ENCODE measurements at regions not wholly inside any gene's neighbourhood (a gene's known extent, or its start where the extent isn't known, plus 50 kb on each side); places are given as distances from the start of the nearest gene placed in this dataset.
"Not testable (repeated sequence)": the region's sequence is repeated elsewhere in the genome, so short reads cannot be mapped to it uniquely, and the experiment has no call there.

DNA sequence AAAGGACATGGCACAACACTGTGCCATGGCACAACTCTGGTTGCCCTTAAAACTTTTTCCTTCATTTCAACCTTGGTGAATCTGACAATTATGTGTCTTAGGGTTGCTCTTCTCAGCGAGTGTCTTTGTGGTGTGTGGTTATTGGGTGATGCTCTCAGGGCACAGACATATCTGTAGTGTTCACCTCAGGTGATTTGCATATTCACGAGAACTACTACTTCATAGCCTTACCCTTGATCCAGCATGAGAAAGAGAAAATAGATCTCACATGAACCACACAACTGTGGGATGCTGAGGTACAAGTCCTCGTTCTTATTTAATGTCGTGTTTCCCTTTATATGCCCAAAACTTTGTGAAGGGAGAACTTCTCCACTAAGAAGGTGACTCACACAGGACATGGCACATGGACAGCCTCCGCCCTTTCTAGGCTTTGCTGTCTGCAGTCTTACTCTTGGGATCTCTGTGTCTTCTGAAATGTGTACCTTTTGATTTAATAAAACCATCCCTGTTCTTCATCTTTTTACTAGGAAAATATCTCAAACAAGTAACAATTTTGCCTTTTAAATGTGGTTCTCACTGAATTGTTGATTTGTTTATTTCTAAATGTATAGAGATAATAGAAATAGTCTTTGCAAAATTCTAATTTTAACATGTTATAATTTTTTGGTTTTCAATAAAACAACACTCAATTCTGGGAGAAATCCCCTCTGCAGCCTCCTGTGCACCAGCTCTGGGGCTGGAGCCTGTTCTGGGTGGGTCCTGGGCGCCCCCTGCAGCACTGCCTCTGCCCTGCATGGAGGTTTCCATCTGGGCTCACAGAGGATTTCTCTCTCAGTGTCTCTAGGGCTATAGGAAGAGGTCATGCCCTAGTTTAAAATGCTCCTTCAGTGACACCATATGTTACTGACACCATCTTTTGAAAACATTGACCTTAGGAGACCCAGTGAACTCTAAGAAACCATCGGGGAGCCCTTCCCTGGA, 651.2 kb downstream of the TMEM121 start:
- not testable (repeated sequence) for FAIRE-seq

- FAIRE-seq, result no peak
These were observed 653.4 kb downstream of the TMEM121 start for GRCh38 chr14:106179761-106180160.

GRCh38 chr14:106184771-106185170, 658.4 kb downstream of the TMEM121 start:
- not testable (repeated sequence) for FAIRE-seq

DNA sequence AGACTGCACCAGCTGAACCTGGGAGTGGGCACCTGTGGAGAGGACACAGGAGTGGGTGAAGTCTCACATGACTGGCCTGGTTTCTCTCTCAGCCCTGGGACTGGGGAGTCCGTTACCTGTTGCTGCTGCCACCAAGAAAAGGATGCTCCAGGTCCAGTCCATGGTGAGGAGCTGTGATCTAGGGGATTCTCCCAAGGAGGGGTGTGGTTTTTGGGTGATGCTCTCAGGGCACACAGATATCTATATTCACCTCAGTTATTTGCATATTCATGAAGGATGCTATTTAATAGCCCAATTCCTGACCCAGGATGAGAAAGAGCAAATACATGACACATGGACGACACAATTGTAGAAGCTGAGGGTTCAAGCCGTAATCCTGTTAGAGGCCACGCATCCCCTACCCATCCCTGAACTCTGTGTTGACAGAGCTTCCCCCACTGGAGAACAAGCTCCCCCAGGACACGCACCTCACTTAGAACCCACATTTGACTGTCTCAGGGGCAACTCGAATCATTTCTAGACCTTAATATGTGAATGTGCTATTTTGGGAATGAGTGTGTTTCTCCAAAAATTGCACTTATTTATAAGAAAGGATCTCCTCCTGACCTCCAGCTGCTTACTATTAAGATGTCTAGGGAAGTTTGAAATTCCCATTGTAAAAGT, 658.9 kb downstream of the TMEM121 start:
- not testable (repeated sequence) for FAIRE-seq

DNA sequence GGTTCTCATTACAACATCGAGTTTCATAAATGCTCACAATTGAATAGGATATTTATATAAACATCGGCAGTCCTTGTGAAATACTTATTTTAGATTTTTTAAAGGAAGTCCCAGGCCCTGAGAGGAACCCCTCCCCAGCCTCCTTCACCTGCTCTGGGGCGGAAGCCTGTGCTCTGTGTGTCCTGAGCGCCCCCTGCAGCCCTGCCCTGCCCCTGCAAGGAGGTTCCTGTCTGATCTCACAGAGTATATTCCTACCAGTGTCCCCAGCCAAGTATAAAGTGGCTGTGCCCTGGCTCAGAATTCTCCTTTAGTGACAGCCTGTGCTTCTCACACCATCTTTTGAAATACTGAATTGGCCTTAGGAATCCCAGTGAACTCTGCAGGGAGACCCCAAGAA, 659.5 kb downstream of the TMEM121 start:
- FAIRE-seq, result no peak

DNA sequence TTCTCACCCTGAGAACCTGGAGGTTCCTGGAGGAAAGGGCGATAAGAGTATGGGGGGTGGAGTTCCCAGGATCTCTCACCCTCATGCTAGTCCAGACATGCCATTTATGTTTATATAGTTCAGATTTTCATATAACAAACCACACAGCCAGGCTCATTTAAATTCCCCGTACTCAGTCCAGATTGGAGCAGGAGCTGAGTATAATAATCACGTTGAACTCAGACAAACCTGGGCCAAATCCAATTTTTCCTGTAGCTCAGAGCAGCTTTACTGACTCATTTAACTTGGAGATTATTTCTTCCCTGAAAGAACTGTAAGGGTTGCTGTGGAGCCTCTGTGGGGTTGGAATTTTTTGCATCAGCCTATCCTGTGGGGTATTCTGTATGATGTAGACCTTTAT, 660.8 kb downstream of the TMEM121 start:
- FAIRE-seq, result no peak

DNA sequence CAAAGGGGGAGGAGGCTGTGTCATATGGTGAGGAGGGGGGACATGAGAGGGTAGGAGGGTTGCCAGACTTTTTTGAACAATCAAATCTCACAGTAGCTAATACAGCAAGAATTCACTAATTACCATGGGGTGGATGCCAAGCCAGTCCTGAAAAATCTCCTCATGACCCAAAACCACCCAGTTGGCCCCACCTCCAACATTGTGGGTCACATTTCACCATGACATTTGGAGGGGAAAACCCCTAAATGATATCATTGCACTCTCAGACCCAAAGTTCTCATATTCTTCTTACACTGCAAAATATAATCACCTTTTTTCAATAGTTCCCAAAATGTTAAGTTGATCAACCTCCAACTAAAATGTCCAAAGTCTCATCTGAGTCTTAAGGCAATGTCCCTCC, 666.3 kb downstream of the TMEM121 start:
- FAIRE-seq, result not testable (repeated sequence)

- not testable (repeated sequence) for FAIRE-seq
These were observed 670.1 kb downstream of the TMEM121 start for GRCh38 chr14:106196459-106196858.

- not testable (repeated sequence) for FAIRE-seq
These were observed 670.9 kb downstream of the TMEM121 start for GRCh38 chr14:106197264-106197663.

DNA sequence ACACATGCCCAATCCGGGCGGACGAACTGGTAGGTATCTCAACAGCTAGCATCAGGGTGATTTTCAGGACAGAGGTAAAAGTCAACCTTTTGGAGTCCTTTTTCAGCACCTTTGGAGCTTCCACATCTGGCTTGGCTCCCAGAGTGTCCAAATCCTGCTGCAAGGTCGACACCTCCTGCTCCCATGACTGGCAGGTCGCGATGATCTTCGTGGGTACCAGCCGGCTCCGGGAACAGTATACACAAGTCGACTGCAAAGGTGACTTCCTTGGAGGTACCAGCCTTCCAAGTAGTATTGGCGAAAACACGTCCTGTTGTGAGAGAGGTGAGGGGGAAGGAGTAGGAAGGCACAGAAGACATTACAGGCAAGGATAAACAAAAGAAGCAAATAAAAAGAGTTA, 672.7 kb downstream of the TMEM121 start:
- FAIRE-seq, result no peak

GRCh38 chr14:106200541-106201315, 674.3 kb downstream of the TMEM121 start:
- no peak for FAIRE-seq

GRCh38 chr14:106201376-106201775, 675.0 kb downstream of the TMEM121 start:
- FAIRE-seq, result no peak

DNA sequence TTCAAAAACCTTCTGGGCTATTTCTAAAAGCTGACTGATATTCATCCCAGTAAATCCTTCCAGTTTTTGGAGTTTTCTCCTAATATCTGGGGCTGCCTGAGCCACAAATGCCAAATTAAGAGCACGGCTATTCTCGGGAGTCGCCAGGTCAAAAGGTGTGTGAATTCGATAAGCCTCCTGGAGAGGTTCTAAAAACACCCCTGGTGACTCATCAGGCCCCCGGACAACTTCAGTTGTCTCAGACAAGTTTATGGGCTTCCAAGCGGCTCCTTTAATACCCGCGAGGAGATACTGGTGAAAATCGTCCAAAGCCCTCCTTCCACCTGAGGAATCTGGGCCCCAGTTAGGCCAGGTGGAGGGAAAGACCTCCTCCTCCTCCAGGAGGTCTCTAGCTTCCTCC, 677.1 kb downstream of the TMEM121 start:
- no peak for FAIRE-seq

GRCh38 chr14:106204063-106204462, 677.7 kb downstream of the TMEM121 start:
- no peak for FAIRE-seq

DNA sequence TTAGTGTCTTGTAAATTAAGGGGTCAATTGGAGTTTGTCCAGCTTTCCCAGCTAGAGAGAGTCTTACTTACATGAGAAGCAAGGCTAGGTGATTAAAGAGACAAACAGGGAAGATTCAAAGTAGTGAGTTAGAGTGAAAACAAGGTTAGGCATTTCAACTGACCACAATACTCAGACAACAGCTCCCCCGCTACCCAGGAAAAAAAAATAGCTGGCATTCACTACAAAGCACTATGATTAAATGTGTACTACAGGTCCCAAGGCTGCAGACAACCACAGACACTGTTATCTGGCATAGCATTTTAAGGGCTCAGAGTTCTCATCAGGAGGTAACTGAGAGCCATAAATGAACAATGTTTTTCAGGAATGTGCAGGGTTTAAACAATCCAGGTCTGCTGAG, 680.9 kb downstream of the TMEM121 start:
- no peak for FAIRE-seq

DNA sequence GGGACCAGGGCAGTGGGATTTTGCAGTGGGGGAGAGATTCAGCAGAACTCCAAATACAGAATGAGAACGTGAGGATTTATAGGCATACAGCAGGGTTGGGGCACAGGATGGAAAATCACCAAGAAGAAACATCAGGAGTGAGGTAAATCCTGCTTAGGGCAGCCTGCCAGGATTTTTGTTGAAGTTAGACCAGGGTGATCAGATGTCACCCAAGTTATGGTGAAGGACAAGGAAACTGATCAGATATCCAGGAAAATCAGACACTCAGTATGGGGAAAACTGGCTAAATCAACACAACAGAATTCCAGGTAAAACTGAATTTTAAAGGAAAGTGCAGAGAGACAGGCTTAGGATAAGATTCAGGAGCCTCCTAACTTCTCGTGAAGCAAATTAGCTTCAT, 682.4 kb downstream of the TMEM121 start:
- no peak for FAIRE-seq

- FAIRE-seq, result no peak
These were observed 683.4 kb downstream of the TMEM121 start for GRCh38 chr14:106209755-106210154.

DNA sequence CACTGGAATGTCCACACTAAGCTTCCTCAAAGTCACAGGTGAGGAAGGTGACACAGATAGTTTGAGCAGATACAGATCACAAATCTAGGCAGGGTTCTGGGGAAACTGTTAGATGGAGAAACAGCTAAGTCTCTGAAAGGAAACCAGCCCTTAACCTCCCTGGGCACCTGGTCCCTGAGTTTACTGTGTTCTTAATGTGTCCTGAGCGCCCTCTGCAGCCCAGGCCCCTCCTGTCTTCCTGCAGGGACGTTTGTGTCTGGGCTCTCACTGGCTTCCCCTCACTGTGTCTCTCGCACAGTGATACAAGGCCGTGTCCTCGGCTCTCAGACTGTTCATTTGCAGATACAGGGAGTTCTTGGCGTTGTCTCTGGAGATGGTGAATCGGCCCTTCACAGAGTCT, 684.3 kb downstream of the TMEM121 start:
- no peak for FAIRE-seq

GRCh38 chr14:106211334-106211900, 685.0 kb downstream of the TMEM121 start:
- no peak for FAIRE-seq

DNA sequence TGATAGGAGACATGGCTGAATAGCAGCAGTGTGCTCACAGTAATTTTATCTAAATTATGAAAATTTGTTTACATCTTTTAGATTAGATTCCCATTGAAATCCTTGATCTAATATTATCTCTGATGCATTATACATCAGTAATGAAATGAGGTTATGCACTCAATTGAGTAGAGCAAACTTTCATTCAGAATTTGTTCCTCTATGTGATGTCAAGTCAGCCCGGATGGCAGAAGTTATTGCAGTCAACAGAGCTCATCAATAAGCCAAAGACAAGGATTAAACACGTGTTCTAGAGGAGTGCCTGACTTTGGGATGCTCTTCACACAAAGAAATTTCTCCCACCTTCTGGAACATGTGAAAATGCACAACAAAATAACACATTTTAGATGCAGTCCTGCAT, 688.8 kb downstream of the TMEM121 start:
- no peak for FAIRE-seq

DNA sequence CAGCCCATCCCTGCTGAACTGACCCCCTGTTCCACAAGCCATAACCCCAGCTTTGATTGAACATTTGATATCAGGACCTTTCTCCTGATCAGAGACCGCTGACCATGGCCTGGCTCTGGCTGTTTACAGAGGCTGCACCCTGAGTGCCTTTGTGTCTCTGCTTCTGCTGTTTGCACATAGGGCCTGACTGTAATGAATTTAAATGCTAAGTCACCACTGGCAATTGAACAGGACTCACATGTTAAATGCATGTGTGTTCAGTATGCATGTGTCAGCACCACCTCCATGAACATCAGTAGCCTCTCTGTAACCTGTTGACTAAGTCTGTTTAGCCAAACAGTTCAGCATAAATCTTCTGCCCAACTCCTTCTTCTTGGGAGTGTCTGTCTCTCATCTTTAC, 690.3 kb downstream of the TMEM121 start:
- no peak for FAIRE-seq

DNA sequence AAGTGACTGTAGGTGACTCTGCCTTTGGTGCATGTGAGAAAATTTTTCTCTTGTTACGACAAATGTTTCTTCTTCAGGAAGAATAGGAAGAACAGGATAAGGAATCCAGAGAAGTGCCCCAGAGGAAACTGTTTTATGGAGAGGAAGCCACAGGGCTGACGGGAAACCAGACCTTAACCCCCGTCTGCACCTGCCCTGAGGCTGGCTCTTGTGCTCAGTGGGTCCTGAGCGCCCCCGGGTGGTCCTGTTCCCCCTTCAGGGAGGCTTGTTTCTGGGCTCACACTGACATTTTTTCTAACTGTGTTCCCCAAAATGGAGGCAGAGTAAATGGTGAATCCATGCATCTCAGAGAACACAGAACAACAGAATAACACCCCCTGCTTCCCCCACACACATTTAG, 691.8 kb downstream of the TMEM121 start:
- FAIRE-seq, result no peak

DNA sequence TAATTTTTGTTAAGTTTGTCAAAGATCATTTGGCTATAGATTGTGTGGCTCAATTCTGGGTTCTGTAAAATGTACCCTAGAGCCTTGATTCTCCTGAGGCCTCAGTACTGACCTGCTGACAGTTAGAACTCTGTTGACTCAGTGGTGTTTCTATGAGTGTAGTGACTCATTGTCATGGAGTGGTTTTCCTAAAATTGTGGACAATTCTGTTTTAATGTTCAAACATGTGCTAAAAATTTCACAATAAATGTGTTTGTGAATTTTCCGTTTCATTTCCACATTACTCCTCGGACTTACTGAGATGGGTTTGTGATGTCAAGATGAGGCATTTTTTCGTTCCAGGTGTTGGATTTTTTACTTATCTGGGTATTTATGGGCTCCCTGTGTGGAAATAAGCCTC, 695.9 kb downstream of the TMEM121 start:
- no peak for FAIRE-seq
